GM21367 (cell line): ENCODE measurements at regions not wholly inside any gene's neighbourhood (a gene's known extent, or its start where the extent isn't known, plus 50 kb on each side); places are given as distances from the start of the nearest gene placed in this dataset.

Source experiments
- ATAC-seq: cut with Tn5 transposase; IDR thresholded peaks from one replicate; pipeline ENCODE4 v1.9.1; 2021; ENCODE audit not compliant: unreplicated experiment

DNA sequence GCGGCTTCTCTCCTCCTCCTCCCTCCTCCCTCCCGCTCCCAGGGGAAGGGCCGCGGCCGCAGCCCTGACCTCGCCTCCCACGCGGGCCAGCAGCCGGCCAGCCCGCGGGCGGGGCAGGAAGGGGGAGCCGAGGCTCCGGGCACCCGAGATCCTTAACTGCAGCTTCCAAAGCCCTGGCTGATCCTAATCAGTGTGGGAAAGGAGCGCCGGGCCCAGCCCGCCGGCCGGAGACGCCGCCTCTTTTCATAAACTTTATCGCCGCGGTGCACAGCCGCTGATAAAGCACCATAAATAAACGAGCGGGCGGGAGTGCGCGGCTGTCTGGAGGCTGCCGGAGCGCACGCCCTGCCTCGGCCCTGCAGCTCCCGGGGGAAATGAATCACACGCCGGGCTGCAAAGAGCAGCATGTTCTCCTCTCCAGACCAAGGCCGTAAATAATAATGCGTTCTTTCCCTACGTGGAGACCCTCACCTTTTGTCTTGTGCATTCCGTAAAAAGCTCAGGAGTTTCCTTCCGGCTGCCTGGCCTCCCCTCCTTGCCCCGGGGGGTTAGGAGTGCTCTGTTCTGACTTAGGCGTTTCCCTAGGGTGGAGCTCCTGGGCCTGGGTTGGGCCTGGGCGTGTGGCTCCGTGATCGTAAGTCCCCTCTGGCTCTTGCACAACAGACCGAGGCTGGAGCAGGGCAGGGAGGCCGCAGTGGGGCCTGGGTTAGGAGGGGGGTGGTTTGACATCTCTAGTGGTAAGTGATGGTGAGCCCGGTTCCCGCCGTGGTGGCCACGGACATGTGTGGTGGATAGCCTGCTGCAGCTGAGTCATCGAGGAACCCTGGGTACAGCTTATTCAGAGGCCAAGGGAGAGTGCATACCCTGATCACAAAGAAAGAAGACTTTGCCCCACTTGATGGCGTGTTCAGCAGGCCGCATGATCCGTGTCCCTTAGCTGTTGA is 132.6 kb upstream of the HES1 start:
- peak; percentile 53 for ATAC-seq

DNA sequence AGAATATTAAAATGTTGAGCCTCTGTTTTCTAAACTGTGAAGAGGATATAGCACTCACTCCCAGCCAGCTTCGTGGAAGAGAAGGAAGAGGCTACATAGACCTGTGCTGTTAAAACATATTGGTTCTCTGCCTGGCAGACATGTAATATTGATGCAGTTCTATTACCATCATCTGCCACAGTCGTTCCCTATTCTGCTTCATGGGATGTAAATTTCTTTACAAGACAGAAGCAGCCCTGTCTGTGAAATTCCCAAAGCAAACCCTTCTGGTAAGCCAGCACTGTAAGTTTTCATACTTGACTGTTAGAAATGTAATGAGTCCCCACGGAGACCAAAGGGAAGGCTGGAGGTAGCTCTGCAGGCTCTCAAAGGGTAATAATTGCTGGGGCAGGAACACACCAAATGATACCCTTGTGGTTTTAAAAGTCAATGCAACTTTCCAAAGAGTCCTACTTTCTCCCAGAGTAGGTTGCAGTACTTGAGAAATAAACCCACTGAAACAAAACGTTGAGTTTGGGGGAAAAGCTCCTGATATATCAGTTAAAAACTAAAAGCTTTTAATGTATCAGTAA is 129.9 kb upstream of the HES1 start:
- ATAC-seq = no peak

DNA sequence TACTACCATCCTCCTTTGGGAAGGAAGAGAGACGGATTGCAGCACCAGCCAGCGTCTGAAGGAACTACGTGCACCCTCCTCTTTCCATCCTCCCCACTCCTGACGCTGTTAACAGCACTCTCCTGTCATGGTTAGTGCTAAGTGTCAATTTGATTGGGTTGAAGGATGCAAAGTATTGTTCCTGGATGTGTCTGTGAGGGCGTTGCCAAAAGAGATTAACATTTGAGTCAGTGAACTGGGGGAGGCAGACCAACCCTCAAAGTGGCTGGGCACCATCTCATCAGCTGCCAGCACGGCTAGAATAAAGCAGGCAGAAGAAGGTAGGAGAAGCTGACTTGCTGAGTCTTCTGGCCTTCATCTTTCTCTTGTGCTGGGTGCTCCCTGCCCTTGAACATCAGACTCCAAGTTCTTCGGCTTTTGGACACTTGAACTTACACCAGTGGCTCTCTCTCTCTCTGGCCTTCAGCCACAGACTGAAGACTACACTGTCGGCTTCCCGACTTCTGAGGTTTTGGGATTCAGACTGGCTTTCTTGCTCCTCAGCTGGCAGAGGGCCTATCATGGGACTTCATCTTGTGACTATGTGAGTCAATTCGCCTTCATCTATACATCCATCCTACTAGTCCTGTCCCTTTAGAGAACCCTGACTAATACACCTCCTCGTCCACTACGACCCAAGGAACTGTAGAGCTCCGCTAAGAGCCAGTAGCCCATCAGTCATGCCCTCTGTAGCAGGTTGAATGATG is 128.2 kb upstream of the HES1 start:
- no peak for ATAC-seq

DNA sequence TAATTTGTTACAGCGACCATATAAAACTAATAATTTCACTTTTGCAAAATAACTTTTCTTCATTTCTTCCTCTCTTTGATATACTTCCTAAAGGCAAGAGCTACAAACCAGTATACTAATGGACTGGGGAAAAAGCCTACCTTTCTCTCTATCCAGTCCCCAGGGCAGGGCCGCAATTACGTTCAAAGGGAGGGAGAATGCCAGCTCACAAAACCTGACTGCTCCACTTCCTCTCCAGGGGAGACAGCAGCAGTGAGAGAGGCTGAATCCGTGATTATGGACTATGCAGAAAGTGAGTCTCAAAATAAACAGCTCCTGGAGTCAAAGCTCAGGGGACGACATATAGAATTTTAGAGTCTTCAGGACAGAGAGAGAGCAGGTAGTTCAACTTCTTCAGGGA is 126.9 kb upstream of the HES1 start:
- no peak for ATAC-seq

DNA sequence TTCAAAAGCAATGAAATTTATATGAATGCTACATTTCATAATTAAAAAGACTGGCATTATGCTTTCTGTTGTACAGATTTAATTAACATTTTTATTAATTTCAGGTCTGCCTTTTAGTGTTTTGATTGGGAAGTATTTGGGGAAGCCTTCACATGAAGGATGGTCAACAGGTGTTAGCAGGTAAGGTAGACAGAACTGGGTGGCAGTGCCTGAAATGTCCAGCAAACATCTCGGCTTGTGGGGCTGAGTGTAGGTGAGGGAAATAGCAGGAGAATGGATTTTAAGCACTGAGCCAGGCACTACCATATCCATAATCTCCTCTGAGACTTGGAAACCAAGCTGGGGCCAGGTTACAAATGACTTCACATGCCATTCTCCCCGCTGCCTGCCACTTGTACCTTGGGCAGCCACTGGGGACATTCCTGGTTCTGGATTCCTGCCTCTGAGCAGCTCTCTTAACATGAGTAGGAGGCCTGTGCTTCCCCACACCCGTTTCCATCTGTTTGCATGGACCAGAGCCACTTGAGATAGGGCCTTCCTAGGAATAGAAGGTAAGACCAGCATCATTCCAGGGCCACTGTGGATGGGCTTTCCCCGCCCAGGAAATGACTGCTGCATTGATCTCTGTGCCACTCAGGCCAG is 125.9 kb upstream of the HES1 start:
- no peak for ATAC-seq

DNA sequence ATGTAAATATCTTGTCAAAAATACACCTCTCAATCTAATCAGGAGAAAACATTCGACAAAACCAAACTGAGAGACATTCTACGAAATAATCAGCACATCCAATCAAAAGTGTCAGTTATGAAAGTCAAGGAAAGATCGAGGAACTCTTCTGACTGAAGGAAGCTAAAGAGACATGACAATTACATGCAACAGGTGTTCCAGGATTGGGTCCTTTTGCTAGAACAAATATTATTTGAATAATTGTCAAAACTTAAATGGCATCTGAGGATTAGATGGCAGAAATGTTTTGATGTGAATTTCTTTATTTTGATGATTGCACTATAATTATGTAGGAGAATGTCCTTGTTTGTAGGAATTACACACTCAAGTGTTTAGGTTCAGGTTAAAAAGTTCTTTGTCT is 124.1 kb upstream of the HES1 start:
- no peak for ATAC-seq

DNA sequence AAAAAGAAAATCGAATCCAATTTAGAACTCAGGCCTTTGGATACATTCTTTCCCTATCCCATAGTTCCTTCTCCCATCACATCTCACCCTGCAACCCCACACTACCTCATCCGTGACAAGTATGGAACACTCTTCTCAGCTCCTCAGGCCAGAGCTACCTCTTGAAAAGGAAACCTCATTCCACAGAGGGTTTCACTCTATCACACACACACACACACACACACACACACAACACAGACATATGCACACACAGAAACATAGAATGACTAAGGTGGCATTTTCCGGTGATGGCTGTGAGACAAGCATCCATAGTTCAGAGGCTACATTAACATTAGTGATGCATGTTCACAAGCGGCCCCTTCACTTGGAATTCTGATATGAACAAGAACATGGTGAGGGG is 122.0 kb upstream of the HES1 start:
- no peak for ATAC-seq

DNA sequence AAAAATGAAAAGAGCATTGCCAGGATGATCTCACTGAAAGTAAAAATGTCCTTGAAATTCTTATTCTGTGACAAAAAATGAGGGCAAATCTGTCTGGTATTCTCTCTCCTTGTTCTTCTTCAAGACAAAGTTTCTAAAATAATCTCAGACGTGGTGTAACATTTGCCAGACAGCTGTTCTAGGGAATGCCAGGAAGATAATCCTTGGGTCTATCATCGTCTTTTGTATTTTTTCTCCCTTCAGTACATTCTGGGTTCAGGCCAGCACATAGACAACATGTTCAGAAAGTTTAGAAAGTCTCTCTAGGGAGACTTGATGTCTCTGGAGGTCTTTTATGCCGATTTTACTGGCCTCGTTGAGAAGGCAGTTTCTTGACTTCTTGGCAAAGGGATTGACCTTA is 121.2 kb upstream of the HES1 start:
- ATAC-seq = no peak

DNA sequence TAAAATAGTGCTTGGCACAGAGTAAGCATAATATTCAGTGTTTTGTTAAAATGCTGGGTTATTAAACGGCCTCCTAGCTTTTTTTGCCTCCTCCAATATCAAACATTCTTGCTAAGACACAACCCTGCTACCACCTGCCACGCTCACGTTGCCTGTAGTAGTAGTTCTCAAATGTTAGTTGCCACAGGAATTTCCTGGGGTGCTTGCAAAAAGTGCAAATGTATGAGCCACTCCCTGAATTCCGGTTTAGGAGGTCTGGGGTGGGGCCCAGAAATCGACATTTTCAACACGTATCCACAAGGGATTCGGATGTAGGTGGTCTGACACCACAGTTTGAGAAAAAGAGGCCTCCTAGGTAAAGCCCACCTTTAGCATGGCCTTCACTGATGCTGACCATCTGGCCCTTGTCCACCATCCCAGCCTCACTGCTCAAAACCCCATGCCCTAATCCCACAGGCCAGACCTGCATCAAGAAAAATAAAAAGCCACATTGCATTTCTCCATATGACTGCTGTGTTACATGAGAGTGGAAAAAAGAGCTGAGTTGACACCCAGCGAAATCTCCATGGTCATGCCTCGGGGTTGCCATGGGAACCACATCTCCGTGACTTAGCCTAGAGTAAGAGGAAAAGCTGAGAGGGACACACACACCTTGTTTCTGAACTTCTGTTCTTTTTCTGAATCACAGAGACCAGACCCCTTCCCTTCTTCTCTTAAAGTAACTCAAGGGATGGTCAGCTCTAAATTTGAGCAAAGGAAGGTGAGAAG is 116.4 kb upstream of the HES1 start:
- no peak for ATAC-seq

DNA sequence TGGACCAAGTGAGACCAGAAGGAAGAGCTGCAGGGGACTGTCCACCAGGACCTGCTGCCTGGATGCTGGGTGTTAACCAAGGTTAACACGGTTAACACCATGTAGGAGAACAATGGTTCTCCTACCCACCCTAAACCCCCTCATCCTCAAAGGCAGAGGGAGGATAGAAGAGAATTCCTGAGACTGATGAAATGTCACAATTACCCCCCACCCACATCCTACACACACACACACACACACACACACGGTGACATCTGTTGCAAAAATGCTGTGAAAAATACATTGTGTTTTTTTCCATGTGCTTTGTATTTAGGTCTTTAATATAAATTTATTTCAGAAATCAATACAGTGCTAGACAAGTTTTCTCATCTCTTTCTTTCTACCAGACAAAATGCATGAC is 113.9 kb upstream of the HES1 start:
- no peak for ATAC-seq

DNA sequence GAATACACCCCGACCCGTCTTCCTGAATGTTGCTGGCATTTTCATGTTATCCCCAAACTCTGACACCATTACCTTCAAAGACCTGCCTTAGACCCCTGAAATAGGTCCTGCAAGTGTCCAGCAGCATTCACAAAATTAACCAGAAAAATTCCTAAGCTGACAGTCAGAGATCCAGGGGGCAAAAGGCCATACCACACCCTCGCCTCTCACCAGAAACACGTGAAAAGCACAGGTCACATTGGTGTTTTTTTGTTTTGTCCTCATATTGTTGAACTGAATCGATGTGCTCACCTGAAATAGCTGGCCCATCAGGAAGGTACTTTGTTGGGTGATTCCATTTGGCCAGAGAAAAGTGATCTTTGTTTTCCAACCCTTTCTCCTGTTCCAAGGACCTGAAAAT is 113.1 kb upstream of the HES1 start:
- no peak for ATAC-seq

DNA sequence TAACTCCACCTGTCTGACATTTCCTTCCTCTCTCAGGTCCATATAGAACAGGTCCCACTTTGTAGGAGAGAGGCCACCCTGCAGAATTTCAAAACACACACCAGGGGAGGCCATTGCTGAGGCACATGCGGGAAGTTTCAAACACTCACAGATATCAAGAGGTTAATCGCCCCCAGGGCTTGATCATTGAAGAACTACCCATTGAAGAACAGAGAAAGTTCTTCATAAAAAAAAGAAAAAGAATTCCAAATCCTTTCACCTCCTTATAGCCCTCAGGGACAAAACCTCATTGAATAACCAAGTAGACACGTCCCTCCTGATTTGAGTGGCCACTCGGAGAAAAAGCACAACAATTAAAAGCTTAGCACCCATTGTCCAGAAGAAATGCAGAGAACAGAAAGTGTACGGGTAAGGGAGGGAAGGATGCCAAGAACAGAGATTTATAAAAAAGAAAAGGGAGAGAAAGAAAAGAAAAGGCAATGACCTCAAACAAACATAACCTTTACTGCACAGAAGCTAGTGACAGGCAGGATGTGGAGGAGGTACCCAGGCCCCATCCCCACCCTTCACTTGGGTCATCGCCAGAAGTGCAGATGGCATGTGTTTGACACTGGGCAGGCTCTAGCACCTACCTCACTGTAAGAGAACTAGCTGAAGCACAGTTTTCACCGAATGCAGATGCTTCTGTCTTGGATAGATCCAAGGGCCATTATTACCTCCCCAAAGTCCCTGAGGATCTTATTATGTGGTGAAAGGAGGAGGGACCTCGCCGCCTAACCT is 112.3 kb upstream of the HES1 start:
- ATAC-seq = no peak

DNA sequence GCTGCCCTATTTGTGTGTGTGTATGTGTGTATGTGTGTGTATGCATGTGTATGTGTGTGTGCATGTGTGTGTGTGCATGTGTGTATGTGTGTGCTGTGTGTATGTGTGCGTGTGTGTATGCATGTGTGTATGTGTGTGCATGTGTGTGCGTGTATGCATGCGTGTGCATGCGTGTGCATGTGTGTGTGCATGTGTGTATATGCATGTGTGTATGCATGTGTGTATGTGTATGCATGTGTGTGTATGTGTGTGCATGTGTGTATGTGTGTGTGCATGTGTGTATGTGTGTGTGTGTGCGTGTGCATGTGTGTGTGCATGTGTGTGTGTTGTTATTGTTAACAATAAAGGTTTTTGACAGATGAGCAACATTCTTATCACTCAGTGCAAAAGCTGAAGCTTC is 110.8 kb upstream of the HES1 start:
- ATAC-seq = no peak

DNA sequence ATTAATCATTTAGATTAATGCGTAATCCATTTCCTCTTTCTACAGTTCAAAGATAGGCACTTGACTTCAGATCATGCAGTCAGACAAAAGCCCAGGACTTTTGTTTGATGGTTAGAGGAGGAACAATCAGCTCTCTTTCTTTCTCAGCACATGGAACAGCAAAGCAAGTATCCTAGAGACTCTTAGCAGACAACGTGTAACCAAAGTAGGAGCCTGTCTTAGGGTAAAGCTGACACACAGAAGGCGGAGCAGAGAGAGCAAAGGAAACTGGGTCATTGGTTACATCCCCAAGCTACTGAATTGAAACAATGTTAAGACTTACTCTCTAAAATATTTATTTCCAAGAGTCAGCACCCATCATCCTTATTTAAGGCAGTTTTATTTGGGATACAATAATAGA is 110.0 kb upstream of the HES1 start:
- no peak for ATAC-seq

DNA sequence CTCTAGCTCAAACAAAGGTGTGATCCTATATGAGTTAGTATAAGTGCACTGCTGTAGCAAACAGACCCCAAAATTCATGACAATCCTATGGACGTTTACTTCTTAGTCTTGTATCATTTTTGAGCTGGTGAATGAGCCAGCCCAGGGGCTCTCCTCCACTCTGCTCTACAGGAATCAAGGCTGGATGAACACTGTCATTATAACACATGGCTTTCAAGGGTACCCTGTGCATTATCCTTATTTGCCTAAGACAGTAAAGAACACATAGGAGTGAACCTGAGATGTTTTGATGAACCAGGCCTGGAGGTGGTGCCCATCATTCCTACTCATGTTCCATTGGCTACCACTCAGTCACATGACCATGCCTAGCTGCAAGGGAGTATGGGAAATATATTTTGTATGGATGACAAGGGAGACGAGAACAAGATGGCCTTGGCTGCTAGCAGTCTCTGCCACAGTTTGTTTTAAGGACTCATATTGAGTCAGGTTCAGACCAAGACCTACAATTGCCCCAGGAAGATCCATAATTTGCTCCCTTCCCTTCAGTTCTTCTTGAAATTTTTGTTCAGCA is 107.4 kb upstream of the HES1 start:
- no peak for ATAC-seq

DNA sequence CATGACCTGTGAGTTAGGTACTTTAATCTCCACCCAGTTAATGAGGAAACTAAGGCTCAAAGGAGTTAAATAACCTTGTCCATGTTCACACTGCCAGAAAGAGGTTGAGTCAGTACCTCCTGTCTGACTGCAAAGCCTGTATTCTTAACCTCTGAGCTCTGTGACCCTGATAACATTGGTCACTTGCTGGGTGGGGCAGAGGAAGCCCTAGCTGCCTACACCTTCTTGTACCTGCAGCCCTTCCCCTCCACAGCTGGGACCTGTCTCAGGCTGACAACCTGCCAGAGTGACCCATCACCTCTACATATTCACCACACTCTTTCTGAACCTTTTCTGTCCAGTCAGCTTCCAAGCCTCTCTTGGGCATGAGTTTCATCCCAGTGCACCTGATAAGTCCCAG is 106.1 kb upstream of the HES1 start:
- no peak for ATAC-seq

DNA sequence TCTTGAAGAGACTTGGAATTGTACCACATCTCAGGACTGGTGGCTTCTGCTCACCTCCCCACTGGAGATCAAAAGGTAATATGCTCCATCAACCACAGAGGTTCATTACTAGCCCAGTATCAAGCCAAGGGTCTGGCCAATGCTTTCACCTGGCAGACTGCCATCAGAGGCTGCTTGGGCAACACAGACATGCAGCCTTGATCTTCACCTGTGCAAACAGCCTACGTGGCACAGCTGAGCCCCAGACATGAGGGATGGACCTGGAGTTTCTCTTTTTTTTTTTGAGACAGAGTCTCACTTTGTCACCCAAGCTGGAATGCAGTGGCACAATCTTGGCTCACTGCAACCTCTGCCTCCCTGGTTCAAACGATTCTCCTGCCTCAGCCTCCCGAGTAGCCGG is 105.6 kb upstream of the HES1 start:
- ATAC-seq = no peak

DNA sequence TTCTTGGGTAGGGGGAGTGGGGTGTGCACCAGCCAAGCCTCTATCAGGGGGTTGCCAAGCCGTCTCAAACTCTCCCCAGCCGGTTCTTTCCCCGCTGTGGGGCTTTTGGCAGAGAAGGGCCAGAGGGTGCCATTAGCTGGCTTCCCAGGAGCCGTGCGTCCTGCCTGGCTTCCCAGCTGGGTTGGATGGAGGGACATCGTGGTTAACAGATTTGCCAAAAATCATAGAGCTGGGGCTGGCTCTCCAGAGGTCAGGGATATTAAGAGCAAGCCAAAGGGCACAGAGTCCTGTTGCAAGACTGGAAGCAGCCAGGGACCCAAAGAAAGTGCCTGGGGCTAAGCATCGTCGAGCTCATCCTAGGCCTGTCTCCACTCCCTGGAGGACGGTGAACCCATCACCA is 104.6 kb upstream of the HES1 start:
- ATAC-seq = no peak

DNA sequence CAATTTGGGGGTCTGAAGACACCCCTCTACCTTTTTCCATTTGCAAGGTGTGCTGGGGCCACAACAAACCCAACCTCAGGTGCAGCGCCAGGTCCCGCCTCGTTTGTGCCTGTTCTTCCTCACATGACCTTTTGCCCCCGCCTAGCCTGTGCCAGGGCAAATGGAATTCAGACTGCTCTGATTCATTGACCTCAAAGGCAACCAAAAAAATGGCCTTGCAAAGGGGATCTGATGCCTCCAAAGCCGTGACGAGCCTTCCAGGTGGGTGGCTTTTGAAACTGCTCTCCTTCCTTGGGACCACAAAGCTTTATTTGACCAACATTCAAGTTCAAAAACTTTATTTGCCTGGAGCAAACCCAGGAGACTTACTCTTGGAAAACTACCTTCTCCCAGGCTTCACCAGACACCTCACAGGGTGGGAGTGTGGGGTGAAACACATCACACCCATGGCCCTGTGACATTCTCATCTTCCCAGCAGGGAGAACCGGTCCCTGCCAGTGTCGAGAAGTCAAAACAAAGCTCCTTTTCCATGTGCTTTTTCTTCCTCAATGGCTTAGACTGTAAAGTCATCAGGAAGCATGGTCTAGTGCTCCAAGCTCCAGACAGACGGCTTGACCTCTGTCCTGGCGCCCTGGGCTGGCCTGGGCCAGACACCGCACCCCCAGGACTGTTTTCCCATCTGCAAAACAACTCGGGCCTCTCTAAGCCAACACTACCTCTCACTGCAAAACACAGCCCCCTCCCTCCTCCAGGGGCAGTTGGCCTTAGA is 103.9 kb upstream of the HES1 start:
- no peak for ATAC-seq
